ENCODE measurements at regions not wholly inside any gene's neighbourhood (a gene's known extent, or its start where the extent isn't known, plus 50 kb on each side); places are given as distances from the start of the nearest gene placed in this dataset.

DNA sequence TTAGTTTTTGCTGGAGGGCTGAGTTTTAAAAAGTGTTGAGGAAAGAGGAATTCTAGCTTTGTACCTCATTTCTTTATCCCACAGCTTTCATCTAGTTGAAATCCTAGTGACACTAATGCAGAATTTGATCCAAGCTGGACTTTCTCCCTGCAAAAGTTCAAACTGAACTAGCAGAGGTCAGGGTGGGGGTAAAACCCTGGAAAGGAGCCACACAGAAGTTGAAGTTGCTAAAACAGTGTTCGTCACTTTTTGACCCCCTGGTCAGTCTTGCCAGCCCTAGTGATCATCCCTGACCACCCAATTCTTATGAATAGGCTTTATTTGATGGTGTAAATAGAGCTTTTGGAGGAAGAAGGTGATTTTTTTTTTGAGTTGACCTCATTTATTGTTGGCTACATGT is 390.4 kb downstream of the TMEM38B start (continued):
- TF ChIP-seq POU5F1 (IDR thresholded peaks at IDR 0.05; ENCODE audit: low read depth, low read length) = no peak

DNA sequence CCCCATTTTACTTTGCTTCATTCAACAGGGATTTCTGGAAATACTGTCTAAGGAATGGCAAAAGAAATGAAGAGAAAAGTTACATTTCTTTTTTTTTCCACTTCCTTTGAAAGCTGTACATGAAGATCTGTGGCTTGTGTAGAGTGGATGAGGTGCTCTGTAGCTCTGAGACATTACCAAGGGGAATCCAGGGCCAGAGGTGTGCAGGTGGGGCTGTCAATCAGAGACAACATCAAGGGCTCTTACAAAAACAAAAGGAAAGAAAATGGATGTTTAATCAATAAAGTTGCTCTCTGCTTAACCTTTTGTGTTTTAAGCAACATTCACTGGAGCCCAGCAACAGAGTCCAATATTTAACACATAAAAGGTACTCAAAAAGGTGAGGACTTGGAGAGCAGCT is 391.1 kb downstream of the TMEM38B start:
- H2BK5ac ChIP-seq (ENCODE audit: low read depth, low read length) = no peak overlapping the region
- no peak overlapping the region for H3K23ac ChIP-seq (ENCODE audit: insufficient read length)
- no peak overlapping the region for H3K4ac ChIP-seq (replicated peaks; ENCODE audit: insufficient read length, low read depth, low read length)
- H3K36me3 ChIP-seq (ENCODE audit: control insufficient read depth in 2 of 4, insufficient read depth in 4 of 4, low read length in 3 of 4) = no peaks in the 10 kb centered on the region; a peak in 1 of 8 replicates
- H4K91ac ChIP-seq (replicated peaks; ENCODE audit: insufficient read length, low read length) = no peak overlapping the region
- no peaks in the 10 kb centered on the region for H3K4me1 ChIP-seq (replicated peaks in 1 of 4; ENCODE audit: control insufficient read depth in 3 of 4, insufficient read depth in 4 of 4, low read length in 3 of 4)
- TF ChIP-seq FOSL1 (IDR thresholded peaks at IDR 0.05; ENCODE audit: insufficient read depth, low read depth, low read length) (no peak), USF2 (IDR thresholded peaks at IDR 0.05; ENCODE audit: low read length) (no peak), KDM1A (IDR thresholded peaks at IDR 0.05; ENCODE audit: borderline replicate concordance, low read length) (no peak), SP1 (IDR thresholded peaks at IDR 0.05; ENCODE audit: low read depth, low read length) (no peak), POLR2AphosphoS5 (IDR thresholded peaks at IDR 0.05; ENCODE audit: low read depth, low read length) (no peak)
- TF ChIP-seq, protein P1, sequence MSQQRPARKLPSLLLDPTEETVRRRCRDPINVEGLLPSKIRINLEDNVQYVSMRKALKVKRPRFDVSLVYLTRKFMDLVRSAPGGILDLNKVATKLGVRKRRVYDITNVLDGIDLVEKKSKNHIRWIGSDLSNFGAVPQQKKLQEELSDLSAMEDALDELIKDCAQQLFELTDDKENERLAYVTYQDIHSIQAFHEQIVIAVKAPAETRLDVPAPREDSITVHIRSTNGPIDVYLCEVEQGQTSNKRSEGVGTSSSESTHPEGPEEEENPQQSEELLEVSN (IDR thresholded peaks at IDR 0.05) = no peak
- H3K4me3 ChIP-seq (ENCODE audit: extremely low read depth in 1 of 4, insufficient read depth in 2 of 4, low read depth in 3 of 4, low read length in 4 of 4) = no peak overlapping the region
- no peak overlapping the region for H3K9ac ChIP-seq (replicated peaks in 1 of 4; ENCODE audit: extremely low read depth in 1 of 4, low read depth in 3 of 4, low read length in 3 of 4)
- CTCF ChIA-PET (ENCODE audit: partially characterized antibody) = interaction anchor here (0.6 to 1.3 kb wide), 5 partner anchors 10 to 679 kb away, joined by 3 to 5 read pairs (median 3); no protein-coding TSS in a partner anchor
- H2BK120ac ChIP-seq (replicated peaks; ENCODE audit: low read depth, low read length) = no peak overlapping the region
- DNase-seq (ENCODE audit: low read depth in 1 of 2, low spot score in 2 of 2) (no peak), FAIRE-seq (no peak)
- H2BK15ac ChIP-seq (ENCODE audit: low read length) = no peak overlapping the region
- H3K9me3 ChIP-seq (ENCODE audit: insufficient read depth in 2 of 2, low read depth in 1 of 2, low read length in 1 of 2) = no peaks in the 10 kb centered on the region
- H3K79me2 ChIP-seq (ENCODE audit: control insufficient read depth in 1 of 2, insufficient read depth in 2 of 2, low read length in 2 of 2) = no peaks in the 10 kb centered on the region
- H3K27ac ChIP-seq (ENCODE audit: low read depth, low read length) = no peak overlapping the region
- no peak overlapping the region for H4K5ac ChIP-seq (ENCODE audit: insufficient read length, low read depth, low read length)
- H3K4me2 ChIP-seq (ENCODE audit: insufficient read depth in 1 of 2, low read depth in 2 of 2, low read length in 2 of 2) = no peak overlapping the region
- H3K23me2 ChIP-seq (ENCODE audit: low read depth, low read length) = no peaks in the 10 kb centered on the region
- H2AK5ac ChIP-seq (ENCODE audit: low read depth, low read length) = no peak overlapping the region
- H3K14ac ChIP-seq (ENCODE audit: insufficient read length) = no peak overlapping the region
- H3K79me1 ChIP-seq (ENCODE audit: low read depth, low read length) = no peaks in the 10 kb centered on the region
- POLR2A ChIA-PET (ENCODE audit: partially characterized antibody) = no interaction called here
- H2BK20ac ChIP-seq (ENCODE audit: low read length) = no peak overlapping the region
- no peak overlapping the region for H3K56ac ChIP-seq (replicated peaks; ENCODE audit: insufficient read length, low read depth, low read length)
- H4K8ac ChIP-seq (ENCODE audit: extremely low read depth, insufficient read depth, low read length) = no peak overlapping the region
- H3K27me3 ChIP-seq (replicated peaks in 1 of 4; ENCODE audit: control insufficient read depth in 3 of 4, extremely low read depth in 1 of 4, insufficient read depth in 3 of 4, low read length in 3 of 4) = no peaks in the 10 kb centered on the region
- no peak overlapping the region for H3K18ac ChIP-seq (ENCODE audit: extremely low read depth, low read length)
- H4K20me1 ChIP-seq (replicated peaks in 1 of 2; ENCODE audit: control insufficient read depth in 1 of 2, insufficient read depth in 2 of 2, low read length in 2 of 2) = no peaks in the 10 kb centered on the region
- no peak overlapping the region for H2AFZ ChIP-seq (ENCODE audit: low read length)
- H2BK12ac ChIP-seq (ENCODE audit: low read depth, low read length) = no peak overlapping the region

Data from H1 (cell line).